ENCODE measurements at regions not wholly inside any gene's neighbourhood (a gene's known extent, or its start where the extent isn't known, plus 50 kb on each side); places are given as distances from the start of the nearest gene placed in this dataset.
"Not testable (repeated sequence)": the region's sequence is repeated elsewhere in the genome, so short reads cannot be mapped to it uniquely, and the experiment has no call there.

GRCh38 chr3:17861476-17861875, 119.0 kb upstream of the TBC1D5 start:
- H3K9me3 ChIP-seq (ENCODE audit: insufficient read depth, low read depth, low read length) = no peaks in the 10 kb centered on the region
- H2BK120ac ChIP-seq (ENCODE audit: insufficient read depth, low read length, poor library complexity) = no peak overlapping the region
- no peak overlapping the region for H2AK5ac ChIP-seq (ENCODE audit: low read length)
- no peaks in the 10 kb centered on the region for H3K79me2 ChIP-seq (ENCODE audit: control insufficient read depth, insufficient read depth, low read length, poor library complexity)
- no peak overlapping the region for H4K8ac ChIP-seq (ENCODE audit: low read depth, low read length)
- H4K12ac ChIP-seq (ENCODE audit: low read depth, low read length) = no peak overlapping the region
- H3K36me3 ChIP-seq (ENCODE audit: control insufficient read depth in 1 of 2, insufficient read depth in 2 of 2, low read length in 2 of 2) = peaks cover 0 to 2% of the 10 kb centered on the region in 2 experiments
- no peak overlapping the region for H2BK5ac ChIP-seq (ENCODE audit: low read depth, low read length, poor library complexity)
- WGBS (ENCODE audit: extremely low coverage, insufficient coverage, insufficient read length) = no CpG with 5 or more reads among the region's 2 CpGs
- H3K18ac ChIP-seq (ENCODE audit: low read length) = no peak overlapping the region
- H3K23ac ChIP-seq (ENCODE audit: low read length) = no peak overlapping the region
- H3K79me1 ChIP-seq (ENCODE audit: low read length) = no peaks in the 10 kb centered on the region
- H3K14ac ChIP-seq (ENCODE audit: low read length) = no peak overlapping the region
- no peak overlapping the region for H3K27ac ChIP-seq (ENCODE audit: low read depth, low read length)
- no peaks in the 10 kb centered on the region for H3K27me3 ChIP-seq (ENCODE audit: insufficient read depth, low read length)
- H3K4me1 ChIP-seq (ENCODE audit: control insufficient read depth in 1 of 2, insufficient read depth in 2 of 2, low read length in 2 of 2) = no peaks in the 10 kb centered on the region
- H3K4ac ChIP-seq (ENCODE audit: low read depth, low read length) = no peak overlapping the region
- no peak overlapping the region for H3K4me3 ChIP-seq (ENCODE audit: low read depth, low read length)
- H4K91ac ChIP-seq (ENCODE audit: low read depth, low read length) = no peak overlapping the region
- H3K9ac ChIP-seq (ENCODE audit: low read length) = no peak overlapping the region
- no peak overlapping the region for H3K4me2 ChIP-seq (ENCODE audit: low read length)
- no peak overlapping the region for H2AFZ ChIP-seq (ENCODE audit: insufficient read depth, low read length, poor library complexity)
- H2BK12ac ChIP-seq (ENCODE audit: low read length) = no peak overlapping the region
- no peak for DNase-seq

GRCh38 chr3:17860840-17861471, 118.5 kb upstream of the TBC1D5 start:
- not testable (repeated sequence) for H4K12ac ChIP-seq (ENCODE audit: low read depth, low read length); H3K36me3 ChIP-seq (ENCODE audit: control insufficient read depth in 1 of 2, insufficient read depth in 2 of 2, low read length in 2 of 2); H2AFZ ChIP-seq (ENCODE audit: insufficient read depth, low read length, poor library complexity); H2BK12ac ChIP-seq (ENCODE audit: low read length); H3K79me1 ChIP-seq (ENCODE audit: low read length); H3K27me3 ChIP-seq (ENCODE audit: insufficient read depth, low read length); H3K9ac ChIP-seq (ENCODE audit: low read length); H3K4me1 ChIP-seq (ENCODE audit: control insufficient read depth in 1 of 2, insufficient read depth in 2 of 2, low read length in 2 of 2); H3K9me3 ChIP-seq (ENCODE audit: insufficient read depth, low read depth, low read length); H3K4me3 ChIP-seq (ENCODE audit: low read depth, low read length); H2BK5ac ChIP-seq (ENCODE audit: low read depth, low read length, poor library complexity); H4K8ac ChIP-seq (ENCODE audit: low read depth, low read length); H3K23ac ChIP-seq (ENCODE audit: low read length); H3K4me2 ChIP-seq (ENCODE audit: low read length); H3K4ac ChIP-seq (ENCODE audit: low read depth, low read length); H3K79me2 ChIP-seq (ENCODE audit: control insufficient read depth, insufficient read depth, low read length, poor library complexity); H2AK5ac ChIP-seq (ENCODE audit: low read length); H3K14ac ChIP-seq (ENCODE audit: low read length); H3K18ac ChIP-seq (ENCODE audit: low read length); H4K91ac ChIP-seq (ENCODE audit: low read depth, low read length); H2BK120ac ChIP-seq (ENCODE audit: insufficient read depth, low read length, poor library complexity); H3K27ac ChIP-seq (ENCODE audit: low read depth, low read length)
- WGBS (ENCODE audit: extremely low coverage, insufficient coverage, insufficient read length) = no CpG with 5 or more reads among the region's 35 CpGs
- DNase-seq = peak in 1 of 2 donors; percentile 41

GRCh38 chr3:17852217-17852616, 109.8 kb upstream of the TBC1D5 start:
- H3K27ac ChIP-seq (ENCODE audit: low read depth, low read length) = no peak overlapping the region
- no peak overlapping the region for H2AK5ac ChIP-seq (ENCODE audit: low read length)
- H3K18ac ChIP-seq (ENCODE audit: low read length) = no peak overlapping the region
- peaks cover 0 to 3% of the 10 kb centered on the region in 2 experiments for H3K4me1 ChIP-seq (ENCODE audit: control insufficient read depth in 1 of 2, insufficient read depth in 2 of 2, low read length in 2 of 2)
- no peak overlapping the region for H4K91ac ChIP-seq (ENCODE audit: low read depth, low read length)
- no CpG with 5 or more reads among the region's 1 CpG for WGBS (ENCODE audit: extremely low coverage, insufficient coverage, insufficient read length)
- no peak for DNase-seq
- H3K27me3 ChIP-seq (ENCODE audit: insufficient read depth, low read length) = no peaks in the 10 kb centered on the region
- H3K4me3 ChIP-seq (ENCODE audit: low read depth, low read length) = no peak overlapping the region
- H3K4ac ChIP-seq (ENCODE audit: low read depth, low read length) = no peak overlapping the region
- H3K14ac ChIP-seq (ENCODE audit: low read length) = no peak overlapping the region
- no peak overlapping the region for H2BK5ac ChIP-seq (ENCODE audit: low read depth, low read length, poor library complexity)
- H2AFZ ChIP-seq (ENCODE audit: insufficient read depth, low read length, poor library complexity) = no peak overlapping the region
- no peaks in the 10 kb centered on the region for H3K79me2 ChIP-seq (ENCODE audit: control insufficient read depth, insufficient read depth, low read length, poor library complexity)
- H2BK12ac ChIP-seq (ENCODE audit: low read length) = no peak overlapping the region
- no peaks in the 10 kb centered on the region for H3K79me1 ChIP-seq (ENCODE audit: low read length)
- peak overlapping the region; percentile 13 for H3K9ac ChIP-seq (ENCODE audit: low read length)
- no peak overlapping the region for H3K23ac ChIP-seq (ENCODE audit: low read length)
- no peak overlapping the region for H2BK120ac ChIP-seq (ENCODE audit: insufficient read depth, low read length, poor library complexity)
- no peak overlapping the region for H4K12ac ChIP-seq (ENCODE audit: low read depth, low read length)
- no peaks in the 10 kb centered on the region for H3K36me3 ChIP-seq (ENCODE audit: control insufficient read depth in 1 of 2, insufficient read depth in 2 of 2, low read length in 2 of 2)
- H3K9me3 ChIP-seq (ENCODE audit: insufficient read depth, low read depth, low read length) = no peaks in the 10 kb centered on the region
- H3K4me2 ChIP-seq (ENCODE audit: low read length) = no peak overlapping the region
- no peak overlapping the region for H4K8ac ChIP-seq (ENCODE audit: low read depth, low read length)

- H3K27me3 ChIP-seq (ENCODE audit: insufficient read depth, low read length) = no peaks in the 10 kb centered on the region
- peak overlapping the region; percentile 11 for H2BK120ac ChIP-seq (ENCODE audit: insufficient read depth, low read length, poor library complexity)
- no peak overlapping the region for H3K9ac ChIP-seq (ENCODE audit: low read length)
- no peak overlapping the region for H2BK12ac ChIP-seq (ENCODE audit: low read length)
- no peak overlapping the region for H3K4me2 ChIP-seq (ENCODE audit: low read length)
- H2AK5ac ChIP-seq (ENCODE audit: low read length) = no peak overlapping the region
- H4K12ac ChIP-seq (ENCODE audit: low read depth, low read length) = no peak overlapping the region
- no peak overlapping the region for H3K23ac ChIP-seq (ENCODE audit: low read length)
- H3K4me1 ChIP-seq (ENCODE audit: control insufficient read depth in 1 of 2, insufficient read depth in 2 of 2, low read length in 2 of 2) = peaks cover 0 to 3% of the 10 kb centered on the region in 2 experiments
- no peak overlapping the region for H3K18ac ChIP-seq (ENCODE audit: low read length)
- no peak overlapping the region for H4K91ac ChIP-seq (ENCODE audit: low read depth, low read length)
- H2BK5ac ChIP-seq (ENCODE audit: low read depth, low read length, poor library complexity) = no peak overlapping the region
- no peak overlapping the region for H3K4me3 ChIP-seq (ENCODE audit: low read depth, low read length)
- H3K4ac ChIP-seq (ENCODE audit: low read depth, low read length) = no peak overlapping the region
- no peaks in the 10 kb centered on the region for H3K9me3 ChIP-seq (ENCODE audit: insufficient read depth, low read depth, low read length)
- no peak overlapping the region for H2AFZ ChIP-seq (ENCODE audit: insufficient read depth, low read length, poor library complexity)
- no peak overlapping the region for H4K8ac ChIP-seq (ENCODE audit: low read depth, low read length)
- H3K36me3 ChIP-seq (ENCODE audit: control insufficient read depth in 1 of 2, insufficient read depth in 2 of 2, low read length in 2 of 2) = no peaks in the 10 kb centered on the region
- no peaks in the 10 kb centered on the region for H3K79me2 ChIP-seq (ENCODE audit: control insufficient read depth, insufficient read depth, low read length, poor library complexity)
- DNase-seq = peak; percentile 84 to 97
- H3K79me1 ChIP-seq (ENCODE audit: low read length) = no peaks in the 10 kb centered on the region
- no peak overlapping the region for H3K27ac ChIP-seq (ENCODE audit: low read depth, low read length)
- no peak overlapping the region for H3K14ac ChIP-seq (ENCODE audit: low read length)
Measured at GRCh38 chr3:17850448-17850847, 108.0 kb upstream of the TBC1D5 start.
